ENCODE measurements at regions not wholly inside any gene's neighbourhood (a gene's known extent, or its start where the extent isn't known, plus 50 kb on each side); places are given as distances from the start of the nearest gene placed in this dataset.

- no peaks in the 10 kb centered on the region for H3K9me3 ChIP-seq (ENCODE audit: low read depth, low read length)
- H3K4me1 ChIP-seq (ENCODE audit: insufficient read depth, low read length): no peaks in the 10 kb centered on the region
- no peak for TF ChIP-seq CTCF (IDR thresholded peaks at IDR 0.05; ENCODE audit: extremely low read depth, low read depth, low read length)
- H4K20me1 ChIP-seq (ENCODE audit: insufficient read depth, low read length): no peaks in the 10 kb centered on the region
- no peaks in the 10 kb centered on the region for H3K36me3 ChIP-seq (ENCODE audit: insufficient read depth, low read length)
- H3K4me2 ChIP-seq (ENCODE audit: insufficient read depth, low read length): no peak overlapping the region
- H3K4me3 ChIP-seq (ENCODE audit: insufficient read depth, low read length): no peak overlapping the region
- no peaks in the 10 kb centered on the region for H3K27me3 ChIP-seq (ENCODE audit: insufficient read depth, low read length)
- H3K27ac ChIP-seq (ENCODE audit: low read depth, low read length): no peak overlapping the region
- no peak for DNase-seq (ENCODE audit: insufficient read length, low spot score, missing footprints)
- H3K79me2 ChIP-seq (ENCODE audit: insufficient read depth, low read length): no peaks in the 10 kb centered on the region
- H2AFZ ChIP-seq (ENCODE audit: low read length): no peak overlapping the region
These were observed 349.4 kb downstream of the SLC4A3 start for GRCh38 chr2:219976871-219977270.

- H3K4me2 ChIP-seq (ENCODE audit: insufficient read depth, low read length): no peak overlapping the region
- H3K27ac ChIP-seq (ENCODE audit: low read depth, low read length): no peak overlapping the region
- no peaks in the 10 kb centered on the region for H4K20me1 ChIP-seq (ENCODE audit: insufficient read depth, low read length)
- no peak overlapping the region for H2AFZ ChIP-seq (ENCODE audit: low read length)
- H3K9me3 ChIP-seq (ENCODE audit: low read depth, low read length): no peaks in the 10 kb centered on the region
- H3K36me3 ChIP-seq (ENCODE audit: insufficient read depth, low read length): no peaks in the 10 kb centered on the region
- no peak for DNase-seq (ENCODE audit: insufficient read length, low spot score, missing footprints)
- H3K4me1 ChIP-seq (ENCODE audit: insufficient read depth, low read length): no peaks in the 10 kb centered on the region
- H3K4me3 ChIP-seq (ENCODE audit: insufficient read depth, low read length): no peak overlapping the region
- no peaks in the 10 kb centered on the region for H3K79me2 ChIP-seq (ENCODE audit: insufficient read depth, low read length)
- no peak for TF ChIP-seq CTCF (IDR thresholded peaks at IDR 0.05; ENCODE audit: extremely low read depth, low read depth, low read length)
- no peaks in the 10 kb centered on the region for H3K27me3 ChIP-seq (ENCODE audit: insufficient read depth, low read length)
These were observed 353.2 kb downstream of the SLC4A3 start for GRCh38 chr2:219980638-219981037.

GRCh38 chr2:219983836-219984235, 356.4 kb downstream of the SLC4A3 start:
- no peak for DNase-seq (ENCODE audit: insufficient read length, low spot score, missing footprints)
- no peaks in the 10 kb centered on the region for H3K36me3 ChIP-seq (ENCODE audit: insufficient read depth, low read length)

GRCh38 chr2:219985017-219985416, 357.6 kb downstream of the SLC4A3 start:
- Histone ChIP-seq H2AFZ (ENCODE audit: low read length) (no peak overlapping the region), H3K4me3 (ENCODE audit: insufficient read depth, low read length) (no peak overlapping the region), H3K27ac (ENCODE audit: low read depth, low read length) (no peak overlapping the region), H3K27me3 (ENCODE audit: insufficient read depth, low read length) (no peaks in the 10 kb centered on the region), H3K79me2 (ENCODE audit: insufficient read depth, low read length) (no peaks in the 10 kb centered on the region), H3K4me1 (ENCODE audit: insufficient read depth, low read length) (no peaks in the 10 kb centered on the region), H4K20me1 (ENCODE audit: insufficient read depth, low read length) (no peaks in the 10 kb centered on the region), H3K9me3 (ENCODE audit: low read depth, low read length) (no peaks in the 10 kb centered on the region), H3K36me3 (ENCODE audit: insufficient read depth, low read length) (no peaks in the 10 kb centered on the region), H3K4me2 (ENCODE audit: insufficient read depth, low read length) (no peak overlapping the region)
- no peak for DNase-seq (ENCODE audit: insufficient read length, low spot score, missing footprints)
- TF ChIP-seq CTCF (IDR thresholded peaks at IDR 0.05; ENCODE audit: extremely low read depth, low read depth, low read length): no peak

More at GRCh38 chr2:219983836-219984235, 356.4 kb downstream of the SLC4A3 start:
- Histone ChIP-seq H4K20me1 (ENCODE audit: insufficient read depth, low read length) (no peaks in the 10 kb centered on the region), H3K79me2 (ENCODE audit: insufficient read depth, low read length) (no peaks in the 10 kb centered on the region), H3K9me3 (ENCODE audit: low read depth, low read length) (no peaks in the 10 kb centered on the region), H2AFZ (ENCODE audit: low read length) (no peak overlapping the region), H3K27ac (ENCODE audit: low read depth, low read length) (no peak overlapping the region), H3K4me3 (ENCODE audit: insufficient read depth, low read length) (no peak overlapping the region), H3K4me1 (ENCODE audit: insufficient read depth, low read length) (no peaks in the 10 kb centered on the region), H3K27me3 (ENCODE audit: insufficient read depth, low read length) (no peaks in the 10 kb centered on the region), H3K4me2 (ENCODE audit: insufficient read depth, low read length) (no peak overlapping the region)
- TF ChIP-seq CTCF (IDR thresholded peaks at IDR 0.05; ENCODE audit: extremely low read depth, low read depth, low read length): no peak
